ENCODE measurements at regions not wholly inside any gene's neighbourhood (a gene's known extent, or its start where the extent isn't known, plus 50 kb on each side); places are given as distances from the start of the nearest gene placed in this dataset.

- no peak overlapping the region for H3K9ac ChIP-seq (ENCODE audit: low read length)
- no peak overlapping the region for H2AFZ ChIP-seq (ENCODE audit: low read depth, low read length, severe bottlenecking)
- no peak overlapping the region for H3K4me2 ChIP-seq (ENCODE audit: low read depth, low read length, poor library complexity, severe bottlenecking)
- no peaks in the 10 kb centered on the region for H3K27me3 ChIP-seq (ENCODE audit: low read length)
- H3K36me3 ChIP-seq (ENCODE audit: low read length) = no peaks in the 10 kb centered on the region
- no peaks in the 10 kb centered on the region for H3F3A ChIP-seq (ENCODE audit: insufficient read depth)
- H3K79me2 ChIP-seq (ENCODE audit: insufficient read depth, low read length) = no peaks in the 10 kb centered on the region
- TF ChIP-seq EZH2phosphoT487 (conservative IDR thresholded peaks at IDR 0.05; ENCODE audit: low read length) (no peak), CTCF (IDR thresholded peaks at IDR 0.05; ENCODE audit: insufficient read depth, low read length, poor library complexity, severe bottlenecking) (no peak)
- H3K27ac ChIP-seq (ENCODE audit: low read depth, low read length) = no peak overlapping the region
- H3K9me3 ChIP-seq (ENCODE audit: insufficient read depth, low read length) = no peaks in the 10 kb centered on the region
- no peaks in the 10 kb centered on the region for H4K20me1 ChIP-seq (ENCODE audit: low read depth, low read length)
- no peak overlapping the region for H3K4me3 ChIP-seq (ENCODE audit: insufficient read depth, low read length, poor library complexity, severe bottlenecking)
- no peaks in the 10 kb centered on the region for H3K9me2 ChIP-seq (replicated peaks; ENCODE audit: insufficient read depth, low read length)
These were observed 578.5 kb downstream of the SH2D4B start for GRCh38 chr10:81116201-81116600.

GRCh38 chr10:81116990-81117389, 579.3 kb downstream of the SH2D4B start:
- no peaks in the 10 kb centered on the region for H3K9me3 ChIP-seq (ENCODE audit: insufficient read depth, low read length)
- H3K4me3 ChIP-seq (ENCODE audit: insufficient read depth, low read length, poor library complexity, severe bottlenecking) = no peak overlapping the region
- TF ChIP-seq EZH2phosphoT487 (conservative IDR thresholded peaks at IDR 0.05; ENCODE audit: low read length) (no peak), CTCF (IDR thresholded peaks at IDR 0.05; ENCODE audit: insufficient read depth, low read length, poor library complexity, severe bottlenecking) (no peak)
- no peak overlapping the region for H3K4me2 ChIP-seq (ENCODE audit: low read depth, low read length, poor library complexity, severe bottlenecking)
- H4K20me1 ChIP-seq (ENCODE audit: low read depth, low read length) = no peaks in the 10 kb centered on the region
- H2AFZ ChIP-seq (ENCODE audit: low read depth, low read length, severe bottlenecking) = no peak overlapping the region
- no peaks in the 10 kb centered on the region for H3F3A ChIP-seq (ENCODE audit: insufficient read depth)
- H3K9ac ChIP-seq (ENCODE audit: low read length) = no peak overlapping the region
- no peaks in the 10 kb centered on the region for H3K79me2 ChIP-seq (ENCODE audit: insufficient read depth, low read length)
- H3K36me3 ChIP-seq (ENCODE audit: low read length) = no peaks in the 10 kb centered on the region
- H3K27me3 ChIP-seq (ENCODE audit: low read length) = no peaks in the 10 kb centered on the region
- no peaks in the 10 kb centered on the region for H3K9me2 ChIP-seq (replicated peaks; ENCODE audit: insufficient read depth, low read length)
- H3K27ac ChIP-seq (ENCODE audit: low read depth, low read length) = no peak overlapping the region

- H3K9me3 ChIP-seq (ENCODE audit: insufficient read depth, low read length) = no peaks in the 10 kb centered on the region
- H3K9me2 ChIP-seq (replicated peaks; ENCODE audit: insufficient read depth, low read length) = no peaks in the 10 kb centered on the region
- no peak overlapping the region for H3K4me3 ChIP-seq (ENCODE audit: insufficient read depth, low read length, poor library complexity, severe bottlenecking)
- H3F3A ChIP-seq (ENCODE audit: insufficient read depth) = no peaks in the 10 kb centered on the region
- no peak overlapping the region for H3K4me2 ChIP-seq (ENCODE audit: low read depth, low read length, poor library complexity, severe bottlenecking)
- no peaks in the 10 kb centered on the region for H3K36me3 ChIP-seq (ENCODE audit: low read length)
- H3K9ac ChIP-seq (ENCODE audit: low read length) = no peak overlapping the region
- no peaks in the 10 kb centered on the region for H4K20me1 ChIP-seq (ENCODE audit: low read depth, low read length)
- no peaks in the 10 kb centered on the region for H3K27me3 ChIP-seq (ENCODE audit: low read length)
- no peaks in the 10 kb centered on the region for H3K79me2 ChIP-seq (ENCODE audit: insufficient read depth, low read length)
- TF ChIP-seq EZH2phosphoT487 (conservative IDR thresholded peaks at IDR 0.05; ENCODE audit: low read length) (no peak), CTCF (IDR thresholded peaks at IDR 0.05; ENCODE audit: insufficient read depth, low read length, poor library complexity, severe bottlenecking) (no peak)
- H2AFZ ChIP-seq (ENCODE audit: low read depth, low read length, severe bottlenecking) = no peak overlapping the region
- no peak overlapping the region for H3K27ac ChIP-seq (ENCODE audit: low read depth, low read length)
These were observed 590.2 kb downstream of the SH2D4B start for GRCh38 chr10:81127931-81128330.

Measured in SU-DHL-6 (cell line).